HL-60 (cell line): ENCODE measurements at regions not wholly inside any gene's neighbourhood (a gene's known extent, or its start where the extent isn't known, plus 50 kb on each side); places are given as distances from the start of the nearest gene placed in this dataset.

ENCODE experiments used
- CTCF ChIP-seq: IDR thresholded peaks from one replicate; pipeline ENCODE4 v1.5.1; 2011; ENCODE audit warnings: low read length, control low read depth, inconsistent platforms; ENCODE audit not compliant: insufficient read depth
- GABPA ChIP-seq: IDR thresholded peaks from 2 replicates; pipeline ENCODE4 v1.6.1; 2012; ENCODE audit warnings: low read depth
- POLR2AphosphoS5 ChIP-seq: IDR thresholded peaks from 2 replicates; pipeline ENCODE4 v1.6.1; 2012; ENCODE audit warnings: low read depth
- REST ChIP-seq: IDR thresholded peaks from 2 replicates; pipeline ENCODE4 v1.6.1; 2012; ENCODE audit warnings: low read depth; ENCODE audit not compliant: insufficient replicate concordance

GRCh38 chr1:143735764-143736461 lies 235.9 kb downstream of the FAM72C start:
- TF ChIP-seq CTCF (no peak), POLR2AphosphoS5 (no peak), REST (no peak), GABPA (no peak)
